Keratinocyte (primary cell): ENCODE measurements at regions not wholly inside any gene's neighbourhood (a gene's known extent, or its start where the extent isn't known, plus 50 kb on each side); places are given as distances from the start of the nearest gene placed in this dataset.
A peak's percentile ranks its signal among the peaks of the same experiment; 100 is the strongest.

Experiments
- DNase-seq: peaks from one replicate; pipeline ENCODE4 v3.0.0-alpha.2; 2011; ENCODE audit warnings: low read depth, missing footprints, low spot score
- FAIRE-seq: peaks from 2 replicates; lab custom pipeline; 2011; peaks lifted over from hg19 to GRCh38; lab: Jason Lieb, UNC
- H2AFZ ChIP-seq: 2 replicates; pipeline ENCODE4 v1.6.0; 2012; ENCODE audit warnings: low read length, control low read depth, inconsistent platforms; ENCODE audit not compliant: control insufficient read depth
- H3K27ac ChIP-seq: 2 replicates; pipeline ENCODE4 v1.5.1; 2011; ENCODE audit warnings: low read length; ENCODE audit not compliant: control insufficient read depth, insufficient read depth
- H3K27me3 ChIP-seq: 3 replicates; pipeline ENCODE4 v1.6.0; 2011; ENCODE audit warnings: low read length; ENCODE audit not compliant: control insufficient read depth, insufficient read depth; ENCODE audit errors: extremely low read depth
- H3K36me3 ChIP-seq, 2 experiments: 2 replicates in 1 of 2; 3 replicates in 1 of 2; pipeline ENCODE4 v1.5.1; 2011; ENCODE audit warnings: low read length in 2 of 2, mild to moderate bottlenecking in 1 of 2; ENCODE audit not compliant: control insufficient read depth in 2 of 2, insufficient read depth in 2 of 2; ENCODE audit errors: extremely low read depth in 1 of 2
- H3K4me1 ChIP-seq: 3 replicates; pipeline ENCODE4 v1.5.1; 2011; ENCODE audit warnings: low read length; ENCODE audit not compliant: control insufficient read depth, insufficient read depth; ENCODE audit errors: extremely low read depth
- H3K4me2 ChIP-seq: 3 replicates; pipeline ENCODE4 v1.6.0; 2011; ENCODE audit warnings: low read depth, low read length; ENCODE audit not compliant: control insufficient read depth, insufficient read depth; ENCODE audit errors: extremely low read depth
- H3K4me3 ChIP-seq, 3 experiments: fragments of 200-600 bp in 1 of 3; sonication (generic) in 1 of 3; 2 replicates in 2 of 3; 3 replicates in 1 of 3; pipeline ENCODE4 v1.5.1; 2011 to 2016; ENCODE audit warnings: low read length in 3 of 3, mild to moderate bottlenecking in 3 of 3, control low read depth in 2 of 3, inconsistent platforms in 1 of 3, low read depth in 1 of 3, mixed read lengths in 1 of 3, mixed run types in 1 of 3, moderate library complexity in 1 of 3; ENCODE audit not compliant: control insufficient read depth in 2 of 3, insufficient read depth in 2 of 3; ENCODE audit errors: extremely low read depth in 1 of 3
- H3K79me2 ChIP-seq: 2 replicates; pipeline ENCODE4 v1.6.0; 2012; ENCODE audit warnings: low read length; ENCODE audit not compliant: control insufficient read depth, insufficient read depth
- H3K9ac ChIP-seq: 3 replicates; pipeline ENCODE4 v1.6.0; 2011; ENCODE audit warnings: low read length; ENCODE audit not compliant: control insufficient read depth, insufficient read depth; ENCODE audit errors: extremely low read depth
- H3K9me1 ChIP-seq: 3 replicates; pipeline ENCODE4 v1.6.0; 2011; ENCODE audit warnings: low read length; ENCODE audit not compliant: control insufficient read depth, insufficient read depth; ENCODE audit errors: extremely low read depth
- H3K9me3 ChIP-seq: 2 replicates; pipeline ENCODE4 v1.5.1; 2012; ENCODE audit warnings: low read depth, low read length; ENCODE audit not compliant: control insufficient read depth
- H4K20me1 ChIP-seq: 3 replicates; pipeline ENCODE4 v1.6.0; 2011; ENCODE audit warnings: low read length; ENCODE audit not compliant: control insufficient read depth, insufficient read depth; ENCODE audit errors: extremely low read depth
- CTCF ChIP-seq, 3 experiments: IDR thresholded peaks in 1 of 3; conservative IDR thresholded peaks in 1 of 3; optimal IDR thresholded peaks in 1 of 3; 2 replicates in 2 of 3; 3 replicates in 1 of 3; pipeline versions ENCODE3 to v1.5.1; 2011; ENCODE audit warnings: low read length in 3 of 3, mild to moderate bottlenecking in 3 of 3, moderate library complexity in 2 of 3, control low read depth in 1 of 3, inconsistent platforms in 1 of 3; ENCODE audit not compliant: insufficient read depth in 2 of 3; ENCODE audit errors: extremely low read depth in 1 of 3
- EZH2 ChIP-seq: IDR thresholded peaks from one replicate; pipeline ENCODE4 v1.6.1; 2012; ENCODE audit warnings: inconsistent platforms, mild to moderate bottlenecking, low read length, moderate library complexity
- dilution Hi-C: fragments of 300-500 bp; cut with MboI; formaldehyde crosslinking; loops from one replicate; pipeline ENCODE4 v1.7.0; 2020; ENCODE audit warnings: low sequenced_read_pairs; ENCODE audit not compliant: extremely low pct_ligation_motif_present

- Histone ChIP-seq H3K4me1 (peaks cover 43% of the 10 kb centered on the region), H3K36me3 (no peaks in the 10 kb centered on the region), H3K9me1 (no peaks in the 10 kb centered on the region), H3K9me3 (no peaks in the 10 kb centered on the region), H3K9ac (no peak overlapping the region), H3K79me2 (no peaks in the 10 kb centered on the region), H4K20me1 (no peaks in the 10 kb centered on the region), H3K4me2 (peak overlapping the region; percentile 7), H2AFZ (peak overlapping the region; percentile 0), H3K27ac (no peak overlapping the region), H3K27me3 (no peaks in the 10 kb centered on the region), H3K4me3 (no peak overlapping the region)
- TF ChIP-seq CTCF (optimal IDR thresholded peaks at IDR 0.05 in 1 of 3, IDR thresholded peaks at IDR 0.05 in 1 of 3, conservative IDR thresholded peaks at IDR 0.05 in 1 of 3; ENCODE audit: extremely low read depth in 1 of 3, insufficient read depth in 2 of 3, low read length in 3 of 3) (no peak), EZH2 (no peak)
- DNase-seq: no peak
- dilution Hi-C loops: no loop called here
- FAIRE-seq: no peak
Measured at GRCh38 chr5:126369995-126370731, 53.0 kb upstream of the GRAMD2B start.

GRCh38 chr5:126370796-126371718, 52.2 kb upstream of the GRAMD2B start:
- FAIRE-seq (peak; percentile 92), DNase-seq (no peak)
- H3K4me1 ChIP-seq: peaks cover 37% of the 10 kb centered on the region
- H3K27ac ChIP-seq: no peak overlapping the region
- H3K9me3 ChIP-seq: no peaks in the 10 kb centered on the region
- no peaks in the 10 kb centered on the region for H4K20me1 ChIP-seq
- no peaks in the 10 kb centered on the region for H3K36me3 ChIP-seq
- no peak overlapping the region for H3K9ac ChIP-seq
- dilution Hi-C loops: no loop called here
- no peak overlapping the region for H2AFZ ChIP-seq
- no peaks in the 10 kb centered on the region for H3K9me1 ChIP-seq
- H3K4me2 ChIP-seq: peak overlapping the region; percentile 7
- no peak overlapping the region for H3K4me3 ChIP-seq
- H3K27me3 ChIP-seq: no peaks in the 10 kb centered on the region
- no peaks in the 10 kb centered on the region for H3K79me2 ChIP-seq
- TF ChIP-seq EZH2 (no peak), CTCF (optimal IDR thresholded peaks at IDR 0.05 in 1 of 3, IDR thresholded peaks at IDR 0.05 in 1 of 3, conservative IDR thresholded peaks at IDR 0.05 in 1 of 3; ENCODE audit: extremely low read depth in 1 of 3, insufficient read depth in 2 of 3, low read length in 3 of 3) (peak in 1 of 3 experiments; percentile 31)
